ENCODE measurements at regions not wholly inside any gene's neighbourhood (a gene's known extent, or its start where the extent isn't known, plus 50 kb on each side); places are given as distances from the start of the nearest gene placed in this dataset.

DNA sequence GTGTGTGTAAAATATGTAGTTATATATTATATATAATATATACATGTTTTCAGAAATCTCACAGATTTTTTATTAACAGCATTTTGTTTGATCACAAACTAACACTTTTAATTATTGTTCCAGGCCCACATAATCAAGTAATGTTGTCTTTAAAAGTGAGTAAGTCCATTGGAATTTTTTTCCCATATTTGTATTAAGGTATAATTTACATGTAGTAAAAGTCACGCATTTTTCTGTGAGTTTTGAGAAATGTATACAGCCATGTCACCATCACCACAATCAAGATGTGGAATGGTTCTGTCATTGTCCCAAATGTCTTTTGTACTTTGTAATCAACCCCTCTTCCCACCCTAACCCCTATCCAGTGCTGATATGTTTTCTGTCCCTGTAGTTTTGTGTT lies 120.0 kb upstream of the RFC3 start:
- Histone ChIP-seq H3K4me3 (no peak overlapping the region), H3K27ac (no peak overlapping the region)
- DNase-seq (ENCODE audit: low spot score), result no peak
- TF ChIP-seq, protein P1, sequence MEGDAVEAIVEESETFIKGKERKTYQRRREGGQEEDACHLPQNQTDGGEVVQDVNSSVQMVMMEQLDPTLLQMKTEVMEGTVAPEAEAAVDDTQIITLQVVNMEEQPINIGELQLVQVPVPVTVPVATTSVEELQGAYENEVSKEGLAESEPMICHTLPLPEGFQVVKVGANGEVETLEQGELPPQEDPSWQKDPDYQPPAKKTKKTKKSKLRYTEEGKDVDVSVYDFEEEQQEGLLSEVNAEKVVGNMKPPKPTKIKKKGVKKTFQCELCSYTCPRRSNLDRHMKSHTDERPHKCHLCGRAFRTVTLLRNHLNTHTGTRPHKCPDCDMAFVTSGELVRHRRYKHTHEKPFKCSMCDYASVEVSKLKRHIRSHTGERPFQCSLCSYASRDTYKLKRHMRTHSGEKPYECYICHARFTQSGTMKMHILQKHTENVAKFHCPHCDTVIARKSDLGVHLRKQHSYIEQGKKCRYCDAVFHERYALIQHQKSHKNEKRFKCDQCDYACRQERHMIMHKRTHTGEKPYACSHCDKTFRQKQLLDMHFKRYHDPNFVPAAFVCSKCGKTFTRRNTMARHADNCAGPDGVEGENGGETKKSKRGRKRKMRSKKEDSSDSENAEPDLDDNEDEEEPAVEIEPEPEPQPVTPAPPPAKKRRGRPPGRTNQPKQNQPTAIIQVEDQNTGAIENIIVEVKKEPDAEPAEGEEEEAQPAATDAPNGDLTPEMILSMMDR (IDR thresholded peaks at IDR 0.05), result no peak

DNA sequence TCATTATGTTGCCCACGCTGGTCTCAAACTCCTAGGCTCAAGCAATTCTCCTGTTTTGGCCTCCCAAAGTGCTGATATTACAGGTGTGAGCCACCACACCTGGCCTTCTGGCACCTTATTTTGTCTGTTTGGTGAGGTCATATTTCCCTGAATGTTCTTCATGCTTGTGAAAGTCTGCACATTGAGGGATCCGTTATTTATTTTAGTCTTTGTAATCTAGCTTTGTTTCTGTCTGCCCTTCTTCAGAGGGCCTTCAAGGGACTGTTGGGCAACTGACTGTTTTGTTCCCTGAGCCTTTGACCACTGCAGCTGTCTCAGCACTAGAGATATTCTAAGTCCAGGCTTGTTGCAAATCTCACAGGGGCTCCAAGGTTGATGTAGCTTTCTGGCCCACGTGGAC lies 110.5 kb upstream of the RFC3 start:
- Histone ChIP-seq H3K27ac (no peak overlapping the region), H3K4me3 (no peak overlapping the region)
- TF ChIP-seq, protein P1 (IDR thresholded peaks at IDR 0.05), result no peak
- DNase-seq (ENCODE audit: low spot score), result no peak

DNA sequence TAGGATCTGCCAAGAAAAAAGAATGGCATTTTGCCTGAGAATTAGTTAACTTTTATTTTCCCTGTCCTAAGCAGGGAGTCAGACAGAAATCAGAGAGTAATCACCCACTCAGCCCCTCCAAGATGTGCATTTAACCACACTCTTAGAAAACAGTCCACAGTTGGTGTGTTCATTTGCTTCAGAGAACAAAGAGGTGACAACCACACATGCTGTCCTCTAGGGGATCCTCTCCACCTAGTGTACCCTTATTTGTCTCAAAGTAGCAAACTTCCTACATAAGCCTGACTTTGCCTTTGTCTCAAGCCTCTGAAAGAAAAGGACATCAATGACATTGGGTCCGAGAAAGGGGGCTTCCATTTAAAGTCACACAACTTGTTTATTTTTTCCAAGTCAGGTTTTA lies 107.0 kb upstream of the RFC3 start:
- no peak overlapping the region for H3K4me3 ChIP-seq
- TF ChIP-seq, protein P1 (IDR thresholded peaks at IDR 0.05), result no peak
- no peak for DNase-seq (ENCODE audit: low spot score)
- H3K27ac ChIP-seq, result no peak overlapping the region

DNA sequence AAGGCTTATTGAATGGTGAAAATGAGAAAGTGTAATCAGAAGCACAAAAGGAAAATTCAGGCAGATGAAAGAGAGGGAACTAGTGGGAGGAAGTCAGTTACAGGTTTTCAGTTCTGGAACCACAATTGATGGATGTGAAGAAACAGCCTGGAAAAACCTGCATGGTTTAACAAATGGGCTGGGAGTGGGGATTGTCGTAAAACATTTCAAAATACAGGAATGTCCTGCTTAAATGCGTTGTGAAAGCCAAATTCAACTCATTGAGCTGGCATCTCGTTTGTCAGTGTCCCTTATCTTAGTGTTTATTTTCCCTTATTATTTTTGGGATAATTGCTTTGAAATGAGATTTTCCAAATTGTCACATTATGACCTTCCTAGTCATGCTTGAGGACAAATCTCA lies 106.5 kb upstream of the RFC3 start:
- TF ChIP-seq, protein P1 (IDR thresholded peaks at IDR 0.05), result no peak
- Histone ChIP-seq H3K27ac (no peak overlapping the region), H3K4me3 (no peak overlapping the region)
- DNase-seq (ENCODE audit: low spot score), result no peak

DNA sequence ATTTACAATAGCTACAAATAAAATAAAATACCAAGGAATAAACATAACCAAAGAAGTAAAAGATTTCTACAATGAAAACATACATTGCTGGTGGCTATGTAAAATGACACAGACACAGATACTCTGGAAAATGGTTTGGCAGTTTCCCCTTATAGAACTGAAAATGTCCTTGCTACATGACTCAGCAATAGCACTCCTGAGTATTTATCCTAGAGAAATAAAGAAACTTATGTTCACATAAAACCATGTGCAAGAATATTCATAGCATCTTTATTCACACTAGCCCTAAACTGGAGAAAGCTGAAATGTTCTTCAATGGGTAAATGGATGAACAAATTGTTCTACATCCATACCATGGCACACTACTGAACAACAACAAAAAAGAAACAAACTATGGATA lies 100.2 kb upstream of the RFC3 start:
- H3K27ac ChIP-seq, result no peak overlapping the region
- TF ChIP-seq, protein P1 (IDR thresholded peaks at IDR 0.05), result no peak
- H3K4me3 ChIP-seq, result no peak overlapping the region
- DNase-seq (ENCODE audit: low spot score), result no peak

DNA sequence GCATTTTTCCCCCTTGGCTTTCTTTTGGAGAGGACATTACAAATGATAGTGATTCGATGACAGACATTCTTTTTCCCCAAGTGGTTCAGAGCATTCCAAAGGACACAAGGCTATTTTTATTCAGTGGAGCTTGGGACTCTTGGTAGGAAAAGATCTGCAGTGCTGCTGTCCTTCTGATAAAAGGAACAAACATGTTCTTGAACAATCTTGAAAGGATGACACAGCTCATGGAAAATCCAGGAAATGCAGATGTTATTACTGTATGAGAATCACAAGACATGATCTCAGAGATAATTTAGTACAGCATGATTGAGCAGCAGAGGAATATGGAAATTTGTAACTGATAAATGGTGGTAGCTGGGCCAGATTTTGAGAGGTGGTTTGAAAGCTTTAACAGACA lies 96.2 kb upstream of the RFC3 start:
- peak overlapping the region; percentile 60 to 67 for H3K27ac ChIP-seq
- DNase-seq (ENCODE audit: low spot score), result no peak

DNA sequence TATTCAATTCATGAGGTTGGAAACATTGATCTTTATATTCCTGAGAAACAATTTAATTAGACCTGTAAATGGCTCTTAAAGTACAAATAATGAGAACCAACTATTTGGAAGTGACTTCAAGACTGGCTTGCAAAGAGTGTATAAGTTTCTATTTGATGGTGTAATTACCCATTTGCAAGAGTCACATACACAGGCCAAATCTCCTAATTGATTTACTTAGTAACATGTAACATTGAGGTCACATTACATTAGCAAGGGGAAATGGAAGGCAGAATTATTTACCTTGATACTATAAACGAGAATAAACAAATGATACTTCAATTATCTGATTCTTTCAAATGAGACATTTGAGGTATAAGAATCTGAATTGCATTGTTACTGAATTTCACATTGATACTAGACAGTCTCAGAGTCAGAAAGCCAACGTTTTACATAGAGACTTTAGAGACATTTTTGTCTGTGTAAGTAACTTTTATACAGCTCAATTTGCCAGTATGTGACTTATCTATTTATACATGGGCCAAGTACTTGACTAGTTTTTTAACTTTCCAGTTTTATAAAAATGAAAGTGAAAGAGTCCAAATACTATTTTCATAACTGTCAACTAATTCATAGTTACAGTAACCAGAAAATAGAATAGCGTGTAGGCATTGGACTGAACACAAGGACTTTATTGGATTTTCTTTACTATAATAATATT lies 95.6 kb upstream of the RFC3 start:
- peak overlapping the region; percentile 42 for H3K4me3 ChIP-seq
- TF ChIP-seq, protein P1 (IDR thresholded peaks at IDR 0.05), result no peak
- H3K27ac ChIP-seq, result peak overlapping the region; percentile 60 to 67
- DNase-seq (ENCODE audit: low spot score), result no peak

More for the DNA sequence above, 96.2 kb upstream of the RFC3 start:
- no peak overlapping the region for H3K4me3 ChIP-seq
- TF ChIP-seq, protein P1 (IDR thresholded peaks at IDR 0.05), result no peak

Measured in coronary artery (tissue), 2 donors.